ENCODE measurements at regions not wholly inside any gene's neighbourhood (a gene's known extent, or its start where the extent isn't known, plus 50 kb on each side); places are given as distances from the start of the nearest gene placed in this dataset.

DNA sequence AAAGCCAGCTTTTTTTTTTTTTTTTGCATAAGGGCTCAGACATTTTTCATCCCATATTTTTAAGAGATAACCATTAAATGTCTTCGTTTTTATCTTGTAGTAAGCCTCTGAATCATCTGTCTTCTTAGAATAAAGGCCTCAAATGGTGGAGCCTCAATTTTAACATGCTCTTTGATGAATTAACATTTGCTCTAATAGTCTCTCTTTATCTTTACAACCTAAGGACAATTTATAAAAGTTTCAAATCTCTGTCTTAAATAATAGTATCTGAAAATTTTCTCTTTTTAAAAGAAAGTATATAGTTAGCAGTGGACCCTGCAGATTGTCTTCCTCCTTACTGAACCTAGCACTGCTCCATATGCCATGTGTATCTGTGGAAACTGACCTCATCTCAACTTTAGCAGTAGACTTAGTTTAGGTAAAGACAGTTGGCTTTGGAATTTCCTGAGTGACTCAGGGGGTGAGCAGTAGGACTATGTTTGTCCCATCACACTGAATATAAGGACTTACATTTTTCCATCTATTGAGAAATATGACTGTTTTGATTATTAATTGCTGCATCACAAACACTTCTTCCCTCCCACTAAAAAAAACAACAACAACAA is 1658.0 kb downstream of the STIM2 start:
- Histone ChIP-seq H3K27ac (no peak overlapping the region), H3K9me3 (ENCODE audit: low read depth, low read length) (no peaks in the 10 kb centered on the region), H3K36me3 (ENCODE audit: insufficient read depth, low read length) (no peaks in the 10 kb centered on the region), H3K4me3 (no peak overlapping the region), H3K9ac (ENCODE audit: insufficient read length) (no peak overlapping the region)
- TF ChIP-seq EZH2 (IDR thresholded peaks at IDR 0.05) (no peak), FOXP2 (optimal IDR thresholded peaks at IDR 0.05; ENCODE audit: control extremely low read depth, extremely low read length, insufficient read depth) (no peak), POLR2AphosphoS5 (IDR thresholded peaks at IDR 0.05; ENCODE audit: borderline replicate concordance, low read depth, low read length) (no peak)
- no peak for DNase-seq (ENCODE audit: low read depth, low spot score)

DNA sequence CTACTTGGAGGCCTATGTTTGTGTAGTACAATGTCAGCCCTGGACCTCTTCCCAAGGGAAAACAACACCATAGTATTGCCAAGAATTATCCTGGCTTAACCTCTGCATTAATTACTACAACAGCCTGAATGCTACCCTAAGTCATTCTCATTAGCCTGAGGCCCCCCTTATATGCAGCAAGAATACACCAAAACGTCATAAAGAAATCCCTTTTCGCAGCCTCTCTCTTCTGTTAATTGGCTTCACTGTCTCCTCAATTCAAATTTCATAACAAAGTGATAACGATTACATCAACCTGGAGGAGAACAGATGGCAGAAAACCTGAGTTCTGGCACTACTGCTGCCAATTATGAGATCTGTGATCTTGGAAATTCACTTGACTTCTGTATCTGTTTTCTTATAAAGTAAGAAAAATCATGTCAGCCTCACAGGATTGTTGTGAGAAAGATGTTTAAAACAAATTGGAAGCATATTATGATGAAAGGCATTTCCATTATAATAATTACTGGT is 1663.1 kb downstream of the STIM2 start:
- Histone ChIP-seq H3K9me3 (ENCODE audit: low read depth, low read length) (no peaks in the 10 kb centered on the region), H3K9ac (ENCODE audit: insufficient read length) (no peak overlapping the region), H3K4me3 (no peak overlapping the region), H3K36me3 (ENCODE audit: insufficient read depth, low read length) (no peaks in the 10 kb centered on the region), H3K27ac (no peak overlapping the region)
- TF ChIP-seq FOXP2 (optimal IDR thresholded peaks at IDR 0.05; ENCODE audit: control extremely low read depth, extremely low read length, insufficient read depth) (no peak), EZH2 (IDR thresholded peaks at IDR 0.05) (no peak), POLR2AphosphoS5 (IDR thresholded peaks at IDR 0.05; ENCODE audit: borderline replicate concordance, low read depth, low read length) (no peak)
- no peak for DNase-seq (ENCODE audit: low read depth, low spot score)

DNA sequence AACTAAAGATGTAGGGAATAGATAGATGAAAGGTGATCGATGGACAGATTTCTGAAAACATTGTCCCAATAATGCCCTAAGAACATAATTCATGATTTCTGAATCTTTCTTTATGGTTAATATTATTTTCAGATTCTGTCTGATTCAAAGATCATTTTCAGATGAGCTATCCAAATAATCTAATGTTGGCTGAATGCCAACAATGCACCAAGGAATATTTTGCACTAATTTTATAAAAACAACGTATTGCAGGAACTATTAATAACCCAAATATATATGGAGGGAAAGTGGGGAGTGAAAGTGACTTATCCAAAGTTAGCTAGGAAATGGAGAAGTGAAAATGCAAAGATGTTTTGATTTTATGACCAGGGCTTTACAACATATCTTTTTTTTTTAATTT is 1675.5 kb downstream of the STIM2 start:
- H3K4me3 ChIP-seq = no peak overlapping the region
- H3K27ac ChIP-seq = no peak overlapping the region
- no peak for DNase-seq (ENCODE audit: low read depth, low spot score)
- TF ChIP-seq EZH2 (IDR thresholded peaks at IDR 0.05) = no peak
- no peak for TF ChIP-seq POLR2AphosphoS5 (IDR thresholded peaks at IDR 0.05; ENCODE audit: borderline replicate concordance, low read depth, low read length)
- TF ChIP-seq FOXP2 (optimal IDR thresholded peaks at IDR 0.05; ENCODE audit: control extremely low read depth, extremely low read length, insufficient read depth) = no peak
- no peaks in the 10 kb centered on the region for H3K36me3 ChIP-seq (ENCODE audit: insufficient read depth, low read length)
- H3K9ac ChIP-seq (ENCODE audit: insufficient read length) = no peak overlapping the region
- no peaks in the 10 kb centered on the region for H3K9me3 ChIP-seq (ENCODE audit: low read depth, low read length)

DNA sequence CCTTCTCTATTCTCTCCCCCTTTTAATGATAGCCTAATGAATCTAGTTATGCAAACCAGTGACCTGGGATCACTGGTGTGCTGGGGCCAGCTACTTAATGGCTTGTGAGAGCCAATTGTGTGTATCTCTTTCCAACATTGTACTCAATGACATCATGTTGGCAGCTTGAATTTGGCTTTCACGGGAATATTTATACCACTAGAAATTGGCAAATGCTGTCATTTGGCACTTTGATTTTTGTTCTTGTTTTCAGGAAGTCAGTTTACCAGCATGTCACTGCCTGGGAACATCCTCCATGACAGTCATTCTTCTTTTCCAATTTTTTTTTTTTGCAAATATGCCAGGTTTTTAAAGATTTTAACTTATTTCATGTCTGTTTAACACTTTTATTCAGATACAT is 1685.3 kb downstream of the STIM2 start:
- H3K9ac ChIP-seq (ENCODE audit: insufficient read length) = no peak overlapping the region

DNA sequence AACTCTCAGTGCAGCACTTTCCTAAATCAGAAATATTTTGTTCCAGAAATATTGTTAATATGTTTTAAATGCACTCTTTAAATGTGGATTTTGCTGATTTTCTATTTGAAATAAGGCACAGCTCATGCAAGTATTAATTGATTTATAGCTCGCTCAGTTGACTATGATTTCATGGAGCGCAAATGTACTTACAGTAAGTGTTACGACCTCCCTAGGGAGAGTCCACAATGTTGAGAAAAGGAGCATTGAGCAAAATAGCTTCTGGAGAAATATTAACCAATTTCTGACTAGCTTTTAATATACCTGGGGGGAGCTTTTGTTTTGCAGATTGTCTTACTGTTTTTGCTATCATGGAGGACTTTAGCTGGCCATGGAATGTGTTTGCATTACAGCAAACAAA is 1687.5 kb downstream of the STIM2 start:
- TF ChIP-seq FOXP2 (optimal IDR thresholded peaks at IDR 0.05; ENCODE audit: control extremely low read depth, extremely low read length, insufficient read depth) (no peak), EZH2 (IDR thresholded peaks at IDR 0.05) (no peak), POLR2AphosphoS5 (IDR thresholded peaks at IDR 0.05; ENCODE audit: borderline replicate concordance, low read depth, low read length) (no peak)
- no peak for DNase-seq (ENCODE audit: low read depth, low spot score)
- Histone ChIP-seq H3K36me3 (ENCODE audit: insufficient read depth, low read length) (no peaks in the 10 kb centered on the region), H3K4me3 (no peak overlapping the region), H3K9ac (ENCODE audit: insufficient read length) (no peak overlapping the region), H3K27ac (no peak overlapping the region), H3K9me3 (ENCODE audit: low read depth, low read length) (no peaks in the 10 kb centered on the region)

More for the DNA sequence above, 1685.3 kb downstream of the STIM2 start:
- Histone ChIP-seq H3K9me3 (ENCODE audit: low read depth, low read length) (no peaks in the 10 kb centered on the region), H3K27ac (no peak overlapping the region), H3K4me3 (no peak overlapping the region), H3K36me3 (ENCODE audit: insufficient read depth, low read length) (no peaks in the 10 kb centered on the region)
- no peak for DNase-seq (ENCODE audit: low read depth, low spot score)
- TF ChIP-seq POLR2AphosphoS5 (IDR thresholded peaks at IDR 0.05; ENCODE audit: borderline replicate concordance, low read depth, low read length) (no peak), FOXP2 (optimal IDR thresholded peaks at IDR 0.05; ENCODE audit: control extremely low read depth, extremely low read length, insufficient read depth) (no peak), EZH2 (IDR thresholded peaks at IDR 0.05) (no peak)

DNA sequence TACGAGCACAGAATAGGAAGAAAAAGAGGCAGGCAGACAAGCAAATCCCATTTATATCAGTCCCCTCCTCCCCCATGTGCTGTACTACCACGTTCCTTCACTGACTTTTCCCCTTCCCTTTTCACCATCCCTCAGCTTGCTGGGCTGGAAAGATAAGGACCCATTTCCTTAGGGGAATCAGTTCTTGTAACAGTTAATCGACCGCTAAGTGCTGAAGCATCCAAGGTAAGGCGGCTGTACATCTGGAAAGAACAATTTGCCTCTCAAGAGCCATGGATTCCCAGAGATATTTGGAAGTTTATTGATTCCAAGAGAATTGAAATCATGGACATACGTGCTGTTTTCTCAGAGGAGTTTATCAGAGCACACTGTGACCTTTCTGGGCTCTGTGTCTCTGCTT is 1688.0 kb downstream of the STIM2 start:
- no peak for DNase-seq (ENCODE audit: low read depth, low spot score)
- no peak overlapping the region for H3K27ac ChIP-seq
- TF ChIP-seq FOXP2 (optimal IDR thresholded peaks at IDR 0.05; ENCODE audit: control extremely low read depth, extremely low read length, insufficient read depth) (no peak), POLR2AphosphoS5 (IDR thresholded peaks at IDR 0.05; ENCODE audit: borderline replicate concordance, low read depth, low read length) (no peak), EZH2 (IDR thresholded peaks at IDR 0.05) (no peak)
- no peak overlapping the region for H3K9ac ChIP-seq (ENCODE audit: insufficient read length)
- no peaks in the 10 kb centered on the region for H3K36me3 ChIP-seq (ENCODE audit: insufficient read depth, low read length)
- H3K9me3 ChIP-seq (ENCODE audit: low read depth, low read length) = no peaks in the 10 kb centered on the region
- H3K4me3 ChIP-seq = no peak overlapping the region

DNA sequence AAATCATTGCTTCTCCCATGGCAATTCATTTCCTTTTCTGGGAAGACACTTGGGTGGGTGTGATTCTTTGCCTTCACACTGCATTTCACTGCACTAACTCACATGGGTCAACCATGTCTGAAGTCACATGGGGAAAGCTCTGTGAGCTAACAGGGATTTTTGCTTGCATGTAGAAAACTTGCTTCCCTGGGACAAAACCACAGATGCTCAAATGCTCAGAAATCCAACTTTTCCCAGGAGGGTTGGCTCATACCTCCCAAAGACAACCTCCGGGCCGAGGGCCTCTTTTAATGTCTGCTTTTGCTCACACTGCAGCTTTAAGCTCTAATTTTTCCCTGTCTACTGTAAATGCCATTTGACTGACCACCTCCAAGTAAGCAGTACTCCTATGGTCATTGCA is 1695.2 kb downstream of the STIM2 start:
- Histone ChIP-seq H3K9me3 (ENCODE audit: low read depth, low read length) (no peaks in the 10 kb centered on the region), H3K27ac (no peak overlapping the region), H3K36me3 (ENCODE audit: insufficient read depth, low read length) (no peaks in the 10 kb centered on the region), H3K9ac (ENCODE audit: insufficient read length) (no peak overlapping the region), H3K4me3 (no peak overlapping the region)
- TF ChIP-seq FOXP2 (optimal IDR thresholded peaks at IDR 0.05; ENCODE audit: control extremely low read depth, extremely low read length, insufficient read depth) (no peak), EZH2 (IDR thresholded peaks at IDR 0.05) (no peak), POLR2AphosphoS5 (IDR thresholded peaks at IDR 0.05; ENCODE audit: borderline replicate concordance, low read depth, low read length) (no peak)
- no peak for DNase-seq (ENCODE audit: low read depth, low spot score)

DNA sequence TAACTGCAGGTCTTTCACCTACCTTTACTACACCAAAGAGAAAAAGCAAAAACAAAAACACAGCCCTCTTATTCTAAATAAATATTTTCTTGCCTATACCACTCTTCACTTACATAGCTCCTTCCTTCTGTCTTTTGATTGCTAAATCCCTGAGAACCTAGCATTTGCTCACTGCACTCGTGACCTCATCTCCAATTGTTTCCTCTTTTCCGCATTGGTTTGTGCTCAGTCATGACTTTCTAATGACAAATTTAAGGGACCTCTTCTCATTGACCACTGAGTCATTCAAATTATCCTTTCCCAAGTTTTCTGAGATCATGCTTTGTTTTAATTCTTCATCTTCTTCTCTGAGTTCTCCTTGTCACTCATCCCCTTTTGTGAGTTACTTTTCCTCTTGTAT is 1697.1 kb downstream of the STIM2 start:
- no peak overlapping the region for H3K9ac ChIP-seq (ENCODE audit: insufficient read length)
- no peak overlapping the region for H3K27ac ChIP-seq
- DNase-seq (ENCODE audit: low read depth, low spot score) = no peak
- H3K4me3 ChIP-seq = no peak overlapping the region
- TF ChIP-seq POLR2AphosphoS5 (IDR thresholded peaks at IDR 0.05; ENCODE audit: borderline replicate concordance, low read depth, low read length) = no peak
- no peak for TF ChIP-seq EZH2 (IDR thresholded peaks at IDR 0.05)
- TF ChIP-seq FOXP2 (optimal IDR thresholded peaks at IDR 0.05; ENCODE audit: control extremely low read depth, extremely low read length, insufficient read depth) = no peak
- no peaks in the 10 kb centered on the region for H3K36me3 ChIP-seq (ENCODE audit: insufficient read depth, low read length)
- H3K9me3 ChIP-seq (ENCODE audit: low read depth, low read length) = no peaks in the 10 kb centered on the region

DNA sequence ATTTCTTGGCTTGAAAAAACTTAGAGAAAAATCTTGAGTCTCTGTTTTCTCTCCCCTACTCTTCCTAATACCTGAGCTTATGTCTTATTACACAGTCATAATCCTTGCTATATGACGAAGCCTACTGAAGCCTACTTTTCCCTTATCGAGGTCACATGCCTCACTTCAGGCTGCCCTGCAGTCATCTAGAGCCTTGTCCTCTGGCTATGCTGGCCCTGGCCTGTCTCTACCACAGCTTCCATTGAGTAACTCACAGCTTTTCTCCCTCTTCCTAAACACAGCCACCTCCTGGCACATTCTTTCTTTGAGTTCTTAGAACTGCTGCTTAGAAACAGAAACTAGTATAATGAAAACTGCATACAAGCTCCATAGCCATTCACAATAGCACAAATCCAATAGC is 1698.3 kb downstream of the STIM2 start:
- Histone ChIP-seq H3K9me3 (ENCODE audit: low read depth, low read length) (no peaks in the 10 kb centered on the region), H3K36me3 (ENCODE audit: insufficient read depth, low read length) (no peaks in the 10 kb centered on the region), H3K9ac (ENCODE audit: insufficient read length) (no peak overlapping the region), H3K4me3 (no peak overlapping the region), H3K27ac (no peak overlapping the region)
- DNase-seq (ENCODE audit: low read depth, low spot score) = no peak
- no peak for TF ChIP-seq FOXP2 (optimal IDR thresholded peaks at IDR 0.05; ENCODE audit: control extremely low read depth, extremely low read length, insufficient read depth)
- TF ChIP-seq POLR2AphosphoS5 (IDR thresholded peaks at IDR 0.05; ENCODE audit: borderline replicate concordance, low read depth, low read length) = no peak
- no peak for TF ChIP-seq EZH2 (IDR thresholded peaks at IDR 0.05)
